PC-9 (cell line): ENCODE measurements at regions not wholly inside any gene's neighbourhood (a gene's known extent, or its start where the extent isn't known, plus 50 kb on each side); places are given as distances from the start of the nearest gene placed in this dataset.

ENCODE experiments used
- BruUV-seq: library from RNA; stranded (reverse); fragments of 400-500 nt; replicated peaks from 2 replicates; lab custom pipeline; 2021; lab: Mats Ljungman, UMichigan
- CTCF ChIA-PET: fragments of 300-600 bp; sonication (Branson Sonifier 250); formaldehyde crosslinking; loops from one replicate; lab custom pipeline; 2022; ENCODE audit warnings: antibody characterized with exemption; lab: Charles Lee
- POLR2A ChIA-PET: fragments of 300-600 bp; sonication (Branson Sonifier 250); formaldehyde crosslinking; loops from one replicate; lab custom pipeline; 2022; ENCODE audit warnings: antibody characterized with exemption; ENCODE audit not compliant: unreplicated experiment; lab: Charles Lee
- DNase-seq, 2 experiments: peaks; one replicate each; pipeline versions ENCODE4 v3.0.0 to v3.0.0-alpha.2; 2015 to 2022; ENCODE audit warnings: mixed read lengths in 1 of 2
- H2AFZ ChIP-seq: fragments of 200-600 bp; sonication (generic); 2 replicates; pipeline ENCODE4 v1.8.1; 2017; ENCODE audit warnings: antibody characterized with exemption
- H3F3A ChIP-seq: fragments of 200-600 bp; sonication (generic); 2 replicates; pipeline ENCODE4 v1.8.1; 2017; ENCODE audit warnings: antibody characterized with exemption, mild to moderate bottlenecking, low read depth; ENCODE audit not compliant: insufficient read depth
- H3K27ac ChIP-seq: fragments of 200-600 bp; sonication (generic); 2 replicates; pipeline ENCODE4 v1.6.1; 2016; ENCODE audit warnings: mixed run types
- H3K27me3 ChIP-seq: fragments of 200-600 bp; sonication (generic); 2 replicates; pipeline ENCODE4 v1.6.1; 2016; ENCODE audit warnings: low read depth, mixed run types; ENCODE audit not compliant: insufficient read depth
- H3K36me3 ChIP-seq: fragments of 200-600 bp; sonication (generic); 2 replicates; pipeline ENCODE4 v1.6.1; 2016; ENCODE audit warnings: low read depth, mixed run types
- H3K4me1 ChIP-seq: fragments of 200-600 bp; sonication (generic); replicated peaks from 2 replicates; pipeline ENCODE4 v1.6.1; 2016; ENCODE audit warnings: mixed run types; ENCODE audit not compliant: insufficient read depth
- H3K4me2 ChIP-seq: fragments of 200-600 bp; sonication (generic); 2 replicates; pipeline ENCODE4 v1.6.1; 2017; ENCODE audit warnings: mixed run types
- H3K4me3 ChIP-seq: fragments of 200-600 bp; sonication (generic); 2 replicates; pipeline ENCODE4 v1.6.1; 2016; ENCODE audit warnings: mixed run types
- H3K79me2 ChIP-seq: fragments of 200-600 bp; sonication (generic); 2 replicates; pipeline ENCODE4 v1.6.1; 2017; ENCODE audit warnings: low read depth, mixed run types
- H3K9me2 ChIP-seq: fragments of 200-600 bp; sonication (generic); 2 replicates; pipeline ENCODE4 v1.8.1; 2017; ENCODE audit warnings: mild to moderate bottlenecking; ENCODE audit not compliant: insufficient read depth
- H3K9me3 ChIP-seq: fragments of 200-600 bp; sonication (generic); 2 replicates; pipeline ENCODE4 v1.8.1; 2016; ENCODE audit warnings: low read depth; ENCODE audit not compliant: insufficient read depth
- H4K20me1 ChIP-seq: fragments of 200-600 bp; sonication (generic); 2 replicates; pipeline ENCODE4 v1.8.1; 2017; ENCODE audit not compliant: insufficient read depth
- CTCF ChIP-seq: fragments of 200-600 bp; sonication (generic); conservative IDR thresholded peaks from 2 replicates; pipeline ENCODE4 v1.6.1; 2017; ENCODE audit warnings: mixed run types, antibody characterized with exemption, mild to moderate bottlenecking, moderate library complexity
- EZH2 ChIP-seq: fragments of 200-600 bp; sonication (generic); IDR thresholded peaks from 2 replicates; pipeline ENCODE4 v1.8.0; 2017; ENCODE audit warnings: antibody characterized with exemption, low read depth
- intact Hi-C: fragments of 100-400 bp; cut with micrococcal nuclease; formaldehyde crosslinking; loops from one replicate; pipeline ENCODE4 v1.10.0; 2022; ENCODE audit not compliant: unreplicated experiment

- no TSS peak for BruUV-seq
- H3K79me2 ChIP-seq, result no peaks in the 10 kb centered on the region
- H3K4me3 ChIP-seq, result no peak overlapping the region
- no peak overlapping the region for H2AFZ ChIP-seq
- H3F3A ChIP-seq, result no peaks in the 10 kb centered on the region
- H3K36me3 ChIP-seq, result no peaks in the 10 kb centered on the region
- no peaks in the 10 kb centered on the region for H3K4me1 ChIP-seq
- no peak overlapping the region for H3K27ac ChIP-seq
- no peaks in the 10 kb centered on the region for H3K9me2 ChIP-seq
- H3K4me2 ChIP-seq, result no peak overlapping the region
- CTCF ChIA-PET, result no interaction called here
- no peaks in the 10 kb centered on the region for H3K27me3 ChIP-seq
- POLR2A ChIA-PET, result no interaction called here
- no peak for DNase-seq
- H4K20me1 ChIP-seq, result no peaks in the 10 kb centered on the region
- no peaks in the 10 kb centered on the region for H3K9me3 ChIP-seq
- intact Hi-C loops, result no loop called here
- TF ChIP-seq CTCF (no peak), EZH2 (no peak)
Measured at GRCh38 chr13:65615506-65615905, 1614.6 kb downstream of the PCDH9 start.

GRCh38 chr13:65613004-65613403 is 1617.1 kb downstream of the PCDH9 start:
- peak; percentile 35; the same call in 1 of the 2 replicates for TF ChIP-seq CTCF
- TF ChIP-seq EZH2, result no peak
- H3F3A ChIP-seq, result no peaks in the 10 kb centered on the region
- no peaks in the 10 kb centered on the region for H3K27me3 ChIP-seq
- H3K4me3 ChIP-seq, result no peak overlapping the region
- no peak overlapping the region for H3K4me2 ChIP-seq
- CTCF ChIA-PET, result no interaction called here
- BruUV-seq, result no TSS peak
- H3K36me3 ChIP-seq, result no peaks in the 10 kb centered on the region
- no peaks in the 10 kb centered on the region for H4K20me1 ChIP-seq
- H3K9me2 ChIP-seq, result no peaks in the 10 kb centered on the region; the same call in 1 of the 2 replicates
- no peaks in the 10 kb centered on the region for H3K4me1 ChIP-seq
- intact Hi-C loops, result no loop called here
- H3K79me2 ChIP-seq, result no peaks in the 10 kb centered on the region
- H3K27ac ChIP-seq, result no peak overlapping the region
- POLR2A ChIA-PET, result no interaction called here
- no peak for DNase-seq
- H2AFZ ChIP-seq, result no peak overlapping the region
- H3K9me3 ChIP-seq, result no peaks in the 10 kb centered on the region

GRCh38 chr13:65609350-65609749 is 1620.8 kb downstream of the PCDH9 start:
- Histone ChIP-seq H4K20me1 (no peaks in the 10 kb centered on the region), H3K27me3 (no peaks in the 10 kb centered on the region), H3K4me3 (no peak overlapping the region), H2AFZ (no peak overlapping the region), H3K9me3 (no peaks in the 10 kb centered on the region), H3F3A (no peaks in the 10 kb centered on the region), H3K9me2 (no peaks in the 10 kb centered on the region; the same call in 1 of the 2 replicates), H3K27ac (no peak overlapping the region), H3K4me1 (no peaks in the 10 kb centered on the region), H3K79me2 (no peaks in the 10 kb centered on the region), H3K4me2 (no peak overlapping the region), H3K36me3 (no peaks in the 10 kb centered on the region)
- no peak for DNase-seq
- intact Hi-C loops, result no loop called here
- CTCF ChIA-PET, result no interaction called here
- POLR2A ChIA-PET, result no interaction called here
- no peak for TF ChIP-seq CTCF
- no peak for TF ChIP-seq EZH2
- no TSS peak for BruUV-seq
